OCI-LY7 (cell line): ENCODE measurements at regions not wholly inside any gene's neighbourhood (a gene's known extent, or its start where the extent isn't known, plus 50 kb on each side); places are given as distances from the start of the nearest gene placed in this dataset.

Experiments
- CTCF ChIP-seq: fragments of 200-600 bp; sonication (generic); conservative IDR thresholded peaks from 2 replicates; pipeline ENCODE4 v1.5.1; 2014; ENCODE audit warnings: mild to moderate bottlenecking, antibody characterized with exemption, low read length, moderate library complexity, mixed read lengths
- EZH2phosphoT487 ChIP-seq: fragments of 200-600 bp; sonication (generic); IDR thresholded peaks from 2 replicates; pipeline ENCODE4 v1.6.1; 2018; ENCODE audit warnings: low read depth, borderline replicate concordance, mild to moderate bottlenecking, mixed run types, antibody characterized with exemption, low read length, moderate library complexity, mixed read lengths

- TF ChIP-seq CTCF (no peak), EZH2phosphoT487 (no peak)
These were observed 283.8 kb downstream of the SH3GL2 start for GRCh38 chr9:17862629-17863028.
